ENCODE measurements at regions not wholly inside any gene's neighbourhood (a gene's known extent, or its start where the extent isn't known, plus 50 kb on each side); places are given as distances from the start of the nearest gene placed in this dataset.

DNA sequence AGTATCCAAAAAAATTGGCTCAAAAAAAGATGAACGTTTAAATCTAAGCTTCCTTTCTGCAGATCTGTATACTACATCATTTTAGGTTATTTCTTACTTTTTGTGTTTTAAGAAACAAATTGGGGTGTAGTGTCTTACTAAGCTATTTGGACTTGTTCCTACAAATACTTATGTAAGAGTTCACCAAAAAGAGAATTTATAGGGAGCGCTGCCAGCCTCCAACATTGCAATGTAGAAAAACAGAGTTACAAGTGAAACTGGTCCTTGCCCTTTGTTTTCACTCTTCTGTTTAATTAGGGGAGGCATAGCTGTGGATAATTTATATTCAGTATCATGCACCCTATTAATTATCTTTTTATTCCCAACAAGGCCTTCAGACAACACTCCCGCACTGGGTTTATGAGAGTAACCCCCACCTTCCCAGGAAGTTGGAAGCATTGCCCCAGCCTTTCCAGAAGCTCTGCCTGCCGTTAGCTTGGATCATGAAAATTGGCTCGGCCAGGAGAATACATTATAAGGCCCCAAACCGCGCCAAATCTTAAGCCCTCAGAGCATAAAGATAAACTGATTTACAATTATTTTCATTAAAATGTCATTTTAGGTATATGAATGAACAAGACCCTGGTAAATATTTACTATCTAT, 261.8 kb upstream of the KLF6 start:
- H3K27ac ChIP-seq (ENCODE audit: poor library complexity, severe bottlenecking): no peak overlapping the region
- DNase-seq (ENCODE audit: low spot score): no peak
- no peak for ATAC-seq (ENCODE audit: low read depth)

DNA sequence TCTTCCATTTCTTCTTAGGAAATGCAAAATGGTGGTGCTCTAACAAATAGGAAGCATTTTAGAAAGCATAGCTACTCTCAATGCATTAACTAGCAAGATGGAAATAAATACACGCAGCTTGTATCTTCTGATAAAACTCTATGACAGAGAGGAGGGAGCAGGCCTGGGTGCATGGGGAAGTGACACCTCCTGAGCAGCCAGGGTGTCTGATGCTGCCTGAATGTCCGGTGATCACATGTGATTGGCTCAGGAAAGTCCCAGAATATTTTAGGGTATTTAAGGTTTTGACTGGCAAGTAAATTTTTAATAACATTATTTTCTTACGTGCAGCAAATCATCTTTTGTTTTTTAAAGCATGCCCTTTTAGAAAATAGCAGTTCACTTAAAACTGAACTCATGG, 261.0 kb upstream of the KLF6 start:
- no peak for DNase-seq (ENCODE audit: low spot score)
- Histone ChIP-seq H3K27me3 (ENCODE audit: insufficient read depth, poor library complexity, severe bottlenecking) (no peaks in the 10 kb centered on the region), H3K9me3 (ENCODE audit: severe bottlenecking) (no peaks in the 10 kb centered on the region), H3K27ac (ENCODE audit: poor library complexity, severe bottlenecking) (no peak overlapping the region), H3K4me3 (ENCODE audit: severe bottlenecking) (no peak overlapping the region), H3K36me3 (ENCODE audit: low read depth) (no peaks in the 10 kb centered on the region), H3K4me1 (ENCODE audit: insufficient read depth, poor library complexity, severe bottlenecking) (no peaks in the 10 kb centered on the region)
- TF ChIP-seq CTCF (IDR thresholded peaks at IDR 0.05; ENCODE audit: poor library complexity, severe bottlenecking): no peak
- ATAC-seq (ENCODE audit: low read depth): no peak

More for the DNA sequence above, 261.8 kb upstream of the KLF6 start:
- Histone ChIP-seq H3K9me3 (ENCODE audit: severe bottlenecking) (no peaks in the 10 kb centered on the region), H3K4me1 (ENCODE audit: insufficient read depth, poor library complexity, severe bottlenecking) (no peaks in the 10 kb centered on the region), H3K27me3 (ENCODE audit: insufficient read depth, poor library complexity, severe bottlenecking) (no peaks in the 10 kb centered on the region), H3K36me3 (ENCODE audit: low read depth) (no peaks in the 10 kb centered on the region), H3K4me3 (ENCODE audit: severe bottlenecking) (no peak overlapping the region)
- TF ChIP-seq CTCF (IDR thresholded peaks at IDR 0.05; ENCODE audit: poor library complexity, severe bottlenecking): no peak

- Histone ChIP-seq H3K4me1 (ENCODE audit: insufficient read depth, poor library complexity, severe bottlenecking) (no peaks in the 10 kb centered on the region), H3K9me3 (ENCODE audit: severe bottlenecking) (no peaks in the 10 kb centered on the region), H3K4me3 (ENCODE audit: severe bottlenecking) (no peak overlapping the region), H3K27ac (ENCODE audit: poor library complexity, severe bottlenecking) (no peak overlapping the region), H3K27me3 (ENCODE audit: insufficient read depth, poor library complexity, severe bottlenecking) (no peaks in the 10 kb centered on the region), H3K36me3 (ENCODE audit: low read depth) (no peaks in the 10 kb centered on the region)
- TF ChIP-seq CTCF (IDR thresholded peaks at IDR 0.05; ENCODE audit: poor library complexity, severe bottlenecking): no peak
- ATAC-seq (ENCODE audit: low read depth) (no peak), DNase-seq (ENCODE audit: low spot score) (no peak)
These were observed 259.1 kb upstream of the KLF6 start for GRCh38 chr10:4043897-4044665.

GRCh38 chr10:4041635-4042034, 256.6 kb upstream of the KLF6 start:
- Histone ChIP-seq H3K36me3 (ENCODE audit: low read depth) (no peaks in the 10 kb centered on the region), H3K27me3 (ENCODE audit: insufficient read depth, poor library complexity, severe bottlenecking) (no peaks in the 10 kb centered on the region), H3K9me3 (ENCODE audit: severe bottlenecking) (no peaks in the 10 kb centered on the region), H3K4me1 (ENCODE audit: insufficient read depth, poor library complexity, severe bottlenecking) (no peaks in the 10 kb centered on the region), H3K4me3 (ENCODE audit: severe bottlenecking) (no peak overlapping the region), H3K27ac (ENCODE audit: poor library complexity, severe bottlenecking) (no peak overlapping the region)
- DNase-seq (ENCODE audit: low spot score): no peak
- no peak for TF ChIP-seq CTCF (IDR thresholded peaks at IDR 0.05; ENCODE audit: poor library complexity, severe bottlenecking)
- ATAC-seq (ENCODE audit: low read depth): no peak

DNA sequence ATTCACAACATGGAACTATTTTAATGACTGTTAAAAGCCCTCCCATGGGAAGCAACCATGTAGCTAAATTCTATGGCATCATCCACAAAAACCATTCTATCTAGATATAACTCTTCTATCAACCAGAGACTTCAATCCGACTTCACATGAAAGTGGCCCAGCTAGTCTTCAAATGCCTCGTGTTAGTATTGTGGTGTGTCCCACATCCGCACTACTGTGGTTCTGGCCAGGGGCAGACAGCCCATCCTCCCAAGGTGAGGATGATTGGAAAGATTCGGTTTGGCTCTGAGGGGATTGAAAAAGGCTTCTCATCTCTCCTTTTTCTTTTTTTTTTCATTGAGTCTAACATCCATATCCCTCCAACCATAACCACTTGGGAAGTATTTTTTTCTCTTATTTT, 253.0 kb upstream of the KLF6 start:
- ATAC-seq (ENCODE audit: low read depth) (no peak), DNase-seq (ENCODE audit: low spot score) (no peak)
- Histone ChIP-seq H3K36me3 (ENCODE audit: low read depth) (no peaks in the 10 kb centered on the region), H3K4me3 (ENCODE audit: severe bottlenecking) (no peak overlapping the region), H3K9me3 (ENCODE audit: severe bottlenecking) (no peaks in the 10 kb centered on the region), H3K27me3 (ENCODE audit: insufficient read depth, poor library complexity, severe bottlenecking) (no peaks in the 10 kb centered on the region), H3K27ac (ENCODE audit: poor library complexity, severe bottlenecking) (no peak overlapping the region), H3K4me1 (ENCODE audit: insufficient read depth, poor library complexity, severe bottlenecking) (no peaks in the 10 kb centered on the region)
- TF ChIP-seq CTCF (IDR thresholded peaks at IDR 0.05; ENCODE audit: poor library complexity, severe bottlenecking): no peak

All from RWPE2 (cell line).